T-cell (primary cell): ENCODE measurements at regions not wholly inside any gene's neighbourhood (a gene's known extent, or its start where the extent isn't known, plus 50 kb on each side); places are given as distances from the start of the nearest gene placed in this dataset.

Source experiments
- ATAC-seq, 4 experiments: fragments of 200-7000 bp in 3 of 4; fragments of 150-1000 bp in 1 of 4; cut with Tn5 transposase; replicated peaks in 1 of 4; 1 replicate in 3 of 4; 2 replicates in 1 of 4; pipeline ENCODE4 v1.10.0; 2021; ENCODE audit warnings: moderate library complexity in 3 of 4, mild to moderate bottlenecking in 2 of 4, moderate number of reproducible peaks in 1 of 4
- CTCF ChIA-PET, 2 donors: fragments of 300-600 bp; sonication (Branson Sonifier 250); formaldehyde crosslinking; loops; one replicate each; lab custom pipeline; 2022; ENCODE audit warnings: antibody characterized with exemption in 2 of 2; lab: Charles Lee
- POLR2A ChIA-PET, 2 donors: fragments of 300-600 bp; sonication (Branson Sonifier 250); formaldehyde crosslinking; loops; one replicate each; lab custom pipeline; 2022; ENCODE audit warnings: antibody characterized with exemption in 2 of 2; lab: Charles Lee
- DNase-seq, 35 experiments: peaks; one replicate each; pipeline versions ENCODE4 v3.0.0 to v3.0.0-alpha.2; 2013 to 2023
- H3K27ac ChIP-seq: one replicate; pipeline ENCODE4 v1.5.1; 2013; ENCODE audit warnings: low read length
- H3K27me3 ChIP-seq, 2 experiments: replicated peaks in 1 of 2; 1 replicate in 1 of 2; 2 replicates in 1 of 2; pipeline versions ENCODE4 v1.6.1 to v1.7.0; 2013; ENCODE audit warnings: low read length in 1 of 2, mixed read lengths in 1 of 2; ENCODE audit not compliant: control insufficient read depth in 2 of 2, insufficient read depth in 2 of 2; ENCODE audit errors: extremely low read depth in 1 of 2
- H3K36me3 ChIP-seq, 2 donors: 1 replicate in 1 of 2; 2 replicates in 1 of 2; pipeline versions ENCODE4 v1.6.1 to v1.7.0; 2013; ENCODE audit warnings: low read length in 1 of 2; ENCODE audit not compliant: control insufficient read depth in 2 of 2, insufficient read depth in 1 of 2; ENCODE audit errors: extremely low read depth in 1 of 2
- H3K4me1 ChIP-seq, 2 experiments: 1 replicate in 1 of 2; 2 replicates in 1 of 2; pipeline versions ENCODE4 v1.6.1 to v1.7.0; 2013; ENCODE audit warnings: low read length in 2 of 2, mixed read lengths in 1 of 2; ENCODE audit not compliant: insufficient read depth in 2 of 2, control insufficient read depth in 1 of 2; ENCODE audit errors: extremely low read depth in 1 of 2
- H3K4me3 ChIP-seq, 2 donors: 1 replicate in 1 of 2; 2 replicates in 1 of 2; pipeline versions ENCODE4 v1.5.1 to v1.7.0; 2013; ENCODE audit warnings: mild to moderate bottlenecking in 2 of 2, low read length in 1 of 2, moderate library complexity in 1 of 2; ENCODE audit not compliant: control insufficient read depth in 1 of 2; ENCODE audit errors: extremely low read depth in 1 of 2
- H3K9me3 ChIP-seq: 2 replicates; pipeline ENCODE4 v1.7.0; 2013
- H3K27ac Mint-ChIP-seq, 2 donors: one replicate each; pipeline ENCODE4 v1.8.0; 2020 to 2021; ENCODE audit warnings: mild to moderate bottlenecking in 2 of 2, mixed read lengths in 2 of 2
- H3K27me3 Mint-ChIP-seq, 2 donors: one replicate each; pipeline ENCODE4 v1.8.0; 2021 to 2022; ENCODE audit warnings: mixed read lengths in 2 of 2
- H3K36me3 Mint-ChIP-seq: one replicate; pipeline ENCODE4 v1.8.0; 2021; ENCODE audit warnings: mixed read lengths
- H3K4me1 Mint-ChIP-seq, 3 donors: one replicate each; pipeline ENCODE4 v1.8.0; 2020 to 2022; ENCODE audit warnings: mixed read lengths in 3 of 3, mild to moderate bottlenecking in 1 of 3
- H3K4me3 Mint-ChIP-seq, 3 donors: one replicate each; pipeline ENCODE4 v1.8.0; 2020 to 2022; ENCODE audit warnings: mild to moderate bottlenecking in 3 of 3, mixed read lengths in 3 of 3, moderate library complexity in 3 of 3
- H3K9me3 Mint-ChIP-seq, 3 donors: one replicate each; pipeline ENCODE4 v1.8.0; 2020 to 2022; ENCODE audit warnings: mixed read lengths in 3 of 3
- WGBS: methylation state at CpG from one replicate; pipeline ENCODE4 v1.1.5; 2013; ENCODE audit warnings: missing lambda C conversion rate; ENCODE audit not compliant: insufficient coverage; 5-methylcytosine and 5-hydroxymethylcytosine counted together

GRCh38 chr1:234856845-234857245 lies 246.9 kb upstream of the IRF2BP2 start:
- Histone ChIP-seq H3K4me1 (peaks cover 0 to 3% of the 10 kb centered on the region in 2 experiments), H3K27me3 (peaks cover 0 to 2% of the 10 kb centered on the region in 2 experiments), H3K27ac (no peak overlapping the region), H3K4me3 (no peak overlapping the region), H3K36me3 (no peaks in the 10 kb centered on the region), H3K9me3 (no peaks in the 10 kb centered on the region)
- H3K4me1 Mint-ChIP-seq, result peaks cover 7 to 11% (median 7%) of the 10 kb centered on the region in 3 donors
- 100% methylated on average over 1 of the region's 3 CpGs for WGBS
- ATAC-seq (no peak), DNase-seq (no peak)
- no peaks in the 10 kb centered on the region for H3K36me3 Mint-ChIP-seq
- no peaks in the 10 kb centered on the region for H3K9me3 Mint-ChIP-seq
- ChIA-PET POLR2A (no interaction called here), CTCF (no interaction called here)
- H3K27me3 Mint-ChIP-seq, result no peaks in the 10 kb centered on the region
- no peak overlapping the region for H3K4me3 Mint-ChIP-seq
- H3K27ac Mint-ChIP-seq, result no peak overlapping the region

- ChIA-PET CTCF (interaction anchor here in 1 of 2 donors (1.2 kb wide), 1 partner anchor 10 kb away, joined by 3 read pairs; no protein-coding TSS in a partner anchor), POLR2A (no interaction called here)
- no peaks in the 10 kb centered on the region for H3K36me3 Mint-ChIP-seq
- Histone ChIP-seq H3K27me3 (peaks cover 0 to 2% of the 10 kb centered on the region in 2 experiments), H3K27ac (no peak overlapping the region), H3K4me1 (peaks cover 0 to 7% of the 10 kb centered on the region in 2 experiments), H3K4me3 (no peak overlapping the region), H3K9me3 (no peaks in the 10 kb centered on the region), H3K36me3 (no peaks in the 10 kb centered on the region)
- no peaks in the 10 kb centered on the region for H3K9me3 Mint-ChIP-seq
- ATAC-seq, result no peak
- WGBS, result no CpG with 5 or more reads among the region's 3 CpGs
- no peak for DNase-seq
- H3K4me3 Mint-ChIP-seq, result no peak overlapping the region
- H3K27ac Mint-ChIP-seq, result no peak overlapping the region
- H3K27me3 Mint-ChIP-seq, result no peaks in the 10 kb centered on the region
- H3K4me1 Mint-ChIP-seq, result peaks cover 12 to 16% (median 13%) of the 10 kb centered on the region in 3 donors
Observed at GRCh38 chr1:234855851-234856250, 245.9 kb upstream of the IRF2BP2 start.

GRCh38 chr1:234854645-234855039 lies 244.7 kb upstream of the IRF2BP2 start:
- no peak overlapping the region for H3K4me3 Mint-ChIP-seq
- peaks cover 19 to 24% (median 20%) of the 10 kb centered on the region in 3 donors for H3K4me1 Mint-ChIP-seq
- H3K9me3 Mint-ChIP-seq, result no peaks in the 10 kb centered on the region
- Histone ChIP-seq H3K27me3 (peaks cover 0 to 2% of the 10 kb centered on the region in 2 experiments), H3K9me3 (no peaks in the 10 kb centered on the region), H3K36me3 (no peaks in the 10 kb centered on the region), H3K4me1 (peaks cover 2 to 9% of the 10 kb centered on the region in 2 experiments), H3K27ac (no peak overlapping the region), H3K4me3 (no peak overlapping the region)
- no peak overlapping the region for H3K27ac Mint-ChIP-seq
- no peak for ATAC-seq
- CTCF ChIA-PET, result interaction anchor here in 1 of 2 donors (1.2 kb wide), 1 partner anchor 8 kb away, joined by 3 read pairs; no protein-coding TSS in a partner anchor
- POLR2A ChIA-PET, result no interaction called here
- no CpG with 5 or more reads among the region's 1 CpG for WGBS
- no peak for DNase-seq
- H3K27me3 Mint-ChIP-seq, result no peaks in the 10 kb centered on the region
- H3K36me3 Mint-ChIP-seq, result no peaks in the 10 kb centered on the region

- peaks cover 4 to 9% of the 10 kb centered on the region in 2 experiments for H3K4me1 ChIP-seq
- no peak overlapping the region for H3K27ac Mint-ChIP-seq
- ATAC-seq (no peak), DNase-seq (no peak)
- no peak overlapping the region for H3K4me3 Mint-ChIP-seq
- CTCF ChIA-PET, result no interaction called here
- no peaks in the 10 kb centered on the region for H3K9me3 Mint-ChIP-seq
- H3K9me3 ChIP-seq, result no peaks in the 10 kb centered on the region
- no peaks in the 10 kb centered on the region for H3K36me3 ChIP-seq
- no peak overlapping the region for H3K27ac ChIP-seq
- 70% methylated on average over 4 of the region's 6 CpGs for WGBS
- POLR2A ChIA-PET, result no interaction called here
- peaks cover 0 to 2% of the 10 kb centered on the region in 2 experiments for H3K27me3 ChIP-seq
- H3K4me3 ChIP-seq, result no peak overlapping the region
- H3K27me3 Mint-ChIP-seq, result no peaks in the 10 kb centered on the region
- H3K36me3 Mint-ChIP-seq, result no peaks in the 10 kb centered on the region
- peaks cover 25 to 29% (median 25%) of the 10 kb centered on the region in 3 donors for H3K4me1 Mint-ChIP-seq
Observed at GRCh38 chr1:234853906-234854644, 244.1 kb upstream of the IRF2BP2 start.

- ATAC-seq (no peak), DNase-seq (no peak)
- peaks cover 4 to 9% of the 10 kb centered on the region in 2 experiments for H3K4me1 ChIP-seq
- H3K9me3 Mint-ChIP-seq, result no peaks in the 10 kb centered on the region
- no peaks in the 10 kb centered on the region for H3K36me3 Mint-ChIP-seq
- no peak overlapping the region for H3K27ac ChIP-seq
- WGBS, result no CpG with 5 or more reads among the region's 3 CpGs
- peaks cover 25 to 32% (median 29%) of the 10 kb centered on the region in 3 donors for H3K4me1 Mint-ChIP-seq
- POLR2A ChIA-PET, result no interaction called here
- H3K4me3 ChIP-seq, result no peak overlapping the region
- H3K27me3 ChIP-seq, result no peaks in the 10 kb centered on the region
- H3K27ac Mint-ChIP-seq, result no peak overlapping the region
- H3K27me3 Mint-ChIP-seq, result no peaks in the 10 kb centered on the region
- no peak overlapping the region for H3K4me3 Mint-ChIP-seq
- H3K9me3 ChIP-seq, result no peaks in the 10 kb centered on the region
- CTCF ChIA-PET, result no interaction called here
- H3K36me3 ChIP-seq, result no peaks in the 10 kb centered on the region
Observed at GRCh38 chr1:234852659-234853058, 242.7 kb upstream of the IRF2BP2 start.

GRCh38 chr1:234851450-234852438 lies 241.8 kb upstream of the IRF2BP2 start:
- CTCF ChIA-PET, result no interaction called here
- Histone ChIP-seq H3K36me3 (no peaks in the 10 kb centered on the region), H3K4me3 (no peak overlapping the region), H3K9me3 (no peaks in the 10 kb centered on the region), H3K4me1 (peaks cover 4 to 9% of the 10 kb centered on the region in 2 experiments), H3K27ac (no peak overlapping the region), H3K27me3 (no peaks in the 10 kb centered on the region)
- no peak overlapping the region for H3K27ac Mint-ChIP-seq
- POLR2A ChIA-PET, result no interaction called here
- ATAC-seq (no peak), DNase-seq (no peak)
- H3K4me3 Mint-ChIP-seq, result no peak overlapping the region
- H3K9me3 Mint-ChIP-seq, result no peaks in the 10 kb centered on the region
- peaks cover 25 to 38% (median 34%) of the 10 kb centered on the region in 3 donors for H3K4me1 Mint-ChIP-seq
- H3K27me3 Mint-ChIP-seq, result no peaks in the 10 kb centered on the region
- H3K36me3 Mint-ChIP-seq, result no peaks in the 10 kb centered on the region
- WGBS, result 79% methylated on average over 7 of the region's 9 CpGs
